CD14-positive monocyte (primary cell): ENCODE measurements at regions not wholly inside any gene's neighbourhood (a gene's known extent, or its start where the extent isn't known, plus 50 kb on each side); places are given as distances from the start of the nearest gene placed in this dataset.

Experiments used
- DNase-seq, 3 donors: peaks; one replicate each; pipeline ENCODE4 v3.0.0-alpha.2; 2011 to 2022
- H2AFZ ChIP-seq: 2 replicates; pipeline ENCODE4 v1.6.0; 2012; ENCODE audit warnings: mild to moderate bottlenecking, low read depth, low read length, inconsistent platforms; ENCODE audit not compliant: insufficient read depth, poor library complexity, severe bottlenecking
- H3K27ac ChIP-seq, 2 donors: 1 replicate in 1 of 2; 2 replicates in 1 of 2; pipeline ENCODE4 v1.5.1; 2012 to 2013; ENCODE audit warnings: low read length in 2 of 2, control low read depth in 1 of 2, inconsistent platforms in 1 of 2, low read depth in 1 of 2, mild to moderate bottlenecking in 1 of 2
- H3K27me3 ChIP-seq, 2 donors: one replicate each; pipeline versions ENCODE4 v1.6.0 to v1.6.1; 2011 to 2013; ENCODE audit warnings: low read length in 2 of 2; ENCODE audit not compliant: control insufficient read depth in 2 of 2, insufficient read depth in 2 of 2
- H3K36me3 ChIP-seq, 2 donors: replicated peaks in 1 of 2; 1 replicate in 1 of 2; 2 replicates in 1 of 2; pipeline versions ENCODE4 v1.5.1 to v1.6.1; 2012 to 2013; ENCODE audit warnings: low read length in 2 of 2, control low read depth in 1 of 2, inconsistent platforms in 1 of 2, mild to moderate bottlenecking in 1 of 2; ENCODE audit not compliant: insufficient read depth in 2 of 2, control insufficient read depth in 1 of 2
- H3K4me1 ChIP-seq, 2 donors: 1 replicate in 1 of 2; 2 replicates in 1 of 2; pipeline versions ENCODE4 v1.5.1 to v1.6.1; 2012 to 2013; ENCODE audit warnings: low read length in 2 of 2, control low read depth in 1 of 2, inconsistent platforms in 1 of 2, mild to moderate bottlenecking in 1 of 2, moderate library complexity in 1 of 2; ENCODE audit not compliant: insufficient read depth in 2 of 2, control insufficient read depth in 1 of 2
- H3K4me2 ChIP-seq: replicated peaks from 2 replicates; pipeline ENCODE3; 2012; ENCODE audit warnings: low read length, moderate library complexity, mild to moderate bottlenecking; ENCODE audit not compliant: poor library complexity, severe bottlenecking; ENCODE audit errors: extremely low read depth
- H3K4me3 ChIP-seq, 3 experiments: fragments of 200-600 bp in 1 of 3; sonication (generic) in 1 of 3; replicated peaks in 1 of 3; 1 replicate in 2 of 3; 2 replicates in 1 of 3; pipeline ENCODE4 v1.5.1; 2011 to 2013; ENCODE audit warnings: low read length in 3 of 3, mild to moderate bottlenecking in 3 of 3, control low read depth in 2 of 3, low read depth in 2 of 3, inconsistent platforms in 1 of 3, moderate library complexity in 1 of 3
- H3K79me2 ChIP-seq: 2 replicates; pipeline ENCODE4 v1.6.0; 2012; ENCODE audit warnings: mild to moderate bottlenecking, control low read depth, inconsistent platforms, low read length, moderate library complexity; ENCODE audit not compliant: insufficient read depth
- H3K9ac ChIP-seq: 2 replicates; pipeline ENCODE4 v1.6.0; 2017; ENCODE audit warnings: low read length, mild to moderate bottlenecking; ENCODE audit not compliant: insufficient read depth, poor library complexity, severe bottlenecking
- H3K9me3 ChIP-seq, 2 donors: replicated peaks in 1 of 2; 1 replicate in 1 of 2; 2 replicates in 1 of 2; pipeline versions ENCODE4 v1.5.1 to v1.6.1; 2012 to 2013; ENCODE audit warnings: low read length in 2 of 2, control low read depth in 1 of 2; ENCODE audit not compliant: control insufficient read depth in 1 of 2, insufficient read depth in 1 of 2
- H4K20me1 ChIP-seq: 2 replicates; pipeline ENCODE4 v1.6.0; 2012; ENCODE audit warnings: mild to moderate bottlenecking, low read length, control low read depth, moderate library complexity; ENCODE audit not compliant: insufficient read depth
- H3K27ac Mint-ChIP-seq, 7 donors: one replicate each; pipeline ENCODE4 v1.8.0; 2020; ENCODE audit warnings: mild to moderate bottlenecking in 7 of 7, mixed read lengths in 7 of 7, moderate library complexity in 6 of 7, inconsistent platforms in 2 of 7
- H3K27me3 Mint-ChIP-seq, 3 donors: one replicate each; pipeline ENCODE4 v1.8.0; 2021 to 2022; ENCODE audit warnings: low read depth in 3 of 3, mild to moderate bottlenecking in 3 of 3, mixed read lengths in 3 of 3, moderate library complexity in 3 of 3, inconsistent platforms in 1 of 3
- H3K36me3 Mint-ChIP-seq, 2 donors: one replicate each; pipeline ENCODE4 v1.8.0; 2020; ENCODE audit warnings: mixed read lengths in 2 of 2, inconsistent platforms in 1 of 2, mild to moderate bottlenecking in 1 of 2
- H3K4me1 Mint-ChIP-seq: one replicate; pipeline ENCODE4 v1.8.0; 2020; ENCODE audit warnings: mild to moderate bottlenecking, mixed read lengths
- H3K4me3 Mint-ChIP-seq, 2 donors: one replicate each; pipeline ENCODE4 v1.8.0; 2020; ENCODE audit warnings: mild to moderate bottlenecking in 2 of 2, mixed read lengths in 2 of 2, moderate library complexity in 1 of 2
- H3K9me3 Mint-ChIP-seq, 7 donors: one replicate each; pipeline ENCODE4 v1.8.0; 2020 to 2022; ENCODE audit warnings: mixed read lengths in 7 of 7, mild to moderate bottlenecking in 6 of 7, moderate library complexity in 6 of 7, inconsistent platforms in 2 of 7
- WGBS: methylation state at CpG from one replicate; pipeline ENCODE4 v1.1.5; 2013; ENCODE audit warnings: missing lambda C conversion rate; ENCODE audit not compliant: insufficient coverage; 5-methylcytosine and 5-hydroxymethylcytosine counted together
- intact Hi-C, 2 donors: fragments of 100-400 bp; cut with micrococcal nuclease; formaldehyde crosslinking; loops; one replicate each; pipeline versions ENCODE4 v1.15.0 to v1.15.1; 2023
- TF ChIP-seq, protein P1 (sequence below): fragments of 200-600 bp; IDR thresholded peaks from one replicate; pipeline ENCODE4 v1.8.0; 2022; ENCODE audit warnings: antibody characterized with exemption, mild to moderate bottlenecking

DNA sequence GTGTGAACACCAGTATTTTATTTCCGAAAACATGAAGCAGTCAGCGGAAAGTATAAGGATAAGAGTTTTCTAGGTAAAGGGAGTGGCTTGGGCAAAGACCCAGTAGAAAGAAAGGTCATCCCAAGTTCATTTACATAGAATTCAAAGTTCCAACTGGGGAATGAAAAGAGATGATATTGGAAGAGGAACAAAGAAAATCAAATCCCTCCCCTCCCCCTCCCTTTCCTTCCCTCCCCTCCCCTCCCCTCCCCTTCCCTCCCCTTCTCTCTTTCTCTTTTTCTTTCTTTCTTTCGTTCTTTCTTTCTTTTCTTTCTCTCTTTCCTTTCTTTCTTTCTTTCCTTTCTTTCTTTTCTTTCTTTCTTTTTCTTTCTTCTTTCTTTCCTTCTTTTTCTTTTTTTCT lies 675.7 kb upstream of the NRXN1 start:
- no peaks in the 10 kb centered on the region for H3K27me3 ChIP-seq
- no peaks in the 10 kb centered on the region for H3K36me3 ChIP-seq
- Mint-ChIP-seq H3K27ac (no peak overlapping the region), H3K4me1 (no peaks in the 10 kb centered on the region), H3K4me3 (no peak overlapping the region), H3K27me3 (no peaks in the 10 kb centered on the region), H3K36me3 (no peaks in the 10 kb centered on the region), H3K9me3 (no peaks in the 10 kb centered on the region)
- no peaks in the 10 kb centered on the region for H4K20me1 ChIP-seq
- no peak overlapping the region for H3K4me2 ChIP-seq
- intact Hi-C loops, result no loop called here
- H3K79me2 ChIP-seq, result no peaks in the 10 kb centered on the region
- TF ChIP-seq, protein P1, sequence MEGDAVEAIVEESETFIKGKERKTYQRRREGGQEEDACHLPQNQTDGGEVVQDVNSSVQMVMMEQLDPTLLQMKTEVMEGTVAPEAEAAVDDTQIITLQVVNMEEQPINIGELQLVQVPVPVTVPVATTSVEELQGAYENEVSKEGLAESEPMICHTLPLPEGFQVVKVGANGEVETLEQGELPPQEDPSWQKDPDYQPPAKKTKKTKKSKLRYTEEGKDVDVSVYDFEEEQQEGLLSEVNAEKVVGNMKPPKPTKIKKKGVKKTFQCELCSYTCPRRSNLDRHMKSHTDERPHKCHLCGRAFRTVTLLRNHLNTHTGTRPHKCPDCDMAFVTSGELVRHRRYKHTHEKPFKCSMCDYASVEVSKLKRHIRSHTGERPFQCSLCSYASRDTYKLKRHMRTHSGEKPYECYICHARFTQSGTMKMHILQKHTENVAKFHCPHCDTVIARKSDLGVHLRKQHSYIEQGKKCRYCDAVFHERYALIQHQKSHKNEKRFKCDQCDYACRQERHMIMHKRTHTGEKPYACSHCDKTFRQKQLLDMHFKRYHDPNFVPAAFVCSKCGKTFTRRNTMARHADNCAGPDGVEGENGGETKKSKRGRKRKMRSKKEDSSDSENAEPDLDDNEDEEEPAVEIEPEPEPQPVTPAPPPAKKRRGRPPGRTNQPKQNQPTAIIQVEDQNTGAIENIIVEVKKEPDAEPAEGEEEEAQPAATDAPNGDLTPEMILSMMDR, result no peak
- no peak overlapping the region for H3K4me3 ChIP-seq
- H2AFZ ChIP-seq, result no peak overlapping the region
- no peak overlapping the region for H3K9ac ChIP-seq
- WGBS, result 60% methylated on average over 1 of the region's 3 CpGs
- no peak for DNase-seq
- H3K4me1 ChIP-seq, result no peaks in the 10 kb centered on the region
- no peaks in the 10 kb centered on the region for H3K9me3 ChIP-seq
- H3K27ac ChIP-seq, result no peak overlapping the region

DNA sequence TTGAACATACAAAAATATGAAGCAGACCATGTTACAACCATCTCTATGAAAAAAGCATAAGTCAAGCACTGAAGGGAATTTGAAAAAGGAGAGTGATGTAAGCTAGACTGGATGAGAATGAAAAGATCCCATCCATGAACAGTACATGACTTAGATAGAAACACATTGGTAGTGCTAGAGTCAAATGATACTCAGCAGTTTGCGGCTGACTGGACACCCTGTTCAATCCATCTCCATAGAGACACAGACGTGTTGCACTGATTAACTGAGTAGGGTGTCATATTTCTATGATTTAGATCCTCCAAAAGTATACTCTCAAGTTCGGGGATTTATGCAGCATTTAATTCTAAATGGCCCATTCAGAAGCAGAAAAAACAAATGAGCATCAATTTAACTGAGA lies 674.3 kb upstream of the NRXN1 start:
- H3K4me2 ChIP-seq, result no peak overlapping the region
- no peak overlapping the region for H3K27ac ChIP-seq
- no peak for DNase-seq
- H3K9ac ChIP-seq, result no peak overlapping the region
- no peaks in the 10 kb centered on the region for H4K20me1 ChIP-seq
- no peak overlapping the region for H3K27ac Mint-ChIP-seq
- no peaks in the 10 kb centered on the region for H3K9me3 Mint-ChIP-seq
- H3K4me1 Mint-ChIP-seq, result no peaks in the 10 kb centered on the region
- intact Hi-C loops, result no loop called here
- no peaks in the 10 kb centered on the region for H3K27me3 ChIP-seq
- no peak overlapping the region for H3K4me3 Mint-ChIP-seq
- H2AFZ ChIP-seq, result no peak overlapping the region
- H3K36me3 Mint-ChIP-seq, result no peaks in the 10 kb centered on the region
- TF ChIP-seq, protein P1, result no peak
- H3K4me3 ChIP-seq, result no peak overlapping the region
- no peaks in the 10 kb centered on the region for H3K36me3 ChIP-seq
- H3K79me2 ChIP-seq, result no peaks in the 10 kb centered on the region
- no peaks in the 10 kb centered on the region for H3K4me1 ChIP-seq
- WGBS, result no CpG with 5 or more reads among the region's 3 CpGs
- H3K9me3 ChIP-seq, result no peaks in the 10 kb centered on the region
- no peaks in the 10 kb centered on the region for H3K27me3 Mint-ChIP-seq
